HepG2 (cell line): ENCODE measurements at regions not wholly inside any gene's neighbourhood (a gene's known extent, or its start where the extent isn't known, plus 50 kb on each side); places are given as distances from the start of the nearest gene placed in this dataset.
"Not testable (repeated sequence)": the region's sequence is repeated elsewhere in the genome, so short reads cannot be mapped to it uniquely, and the experiment has no call there.

Experiments
- ATAC-seq: fragments of 200-7000 bp; cut with Tn5 transposase; 3 replicates; pipeline ENCODE4 v1.9.1; 2020; ENCODE audit warnings: mild to moderate bottlenecking, moderate library complexity
- BruUV-seq: library from RNA; stranded (reverse); fragments of 400-500 nt; replicated peaks from 2 replicates; lab custom pipeline; 2021; lab: Mats Ljungman, UMichigan
- CTCF ChIA-PET: fragments of 300-600 bp; formaldehyde crosslinking; extraction: SDS; loops from one replicate; lab custom pipeline; 2021; ENCODE audit warnings: low total read pairs, inconsistent platforms, low intra/inter-chr PET ratio; lab: Yijun Ruan, JAX
- POLR2A ChIA-PET: fragments of 350-600 bp; sonication (Branson Sonifier 250); formaldehyde crosslinking; loops from one replicate; lab custom pipeline; 2020; ENCODE audit warnings: antibody characterized with exemption, inconsistent platforms; lab: Yijun Ruan, JAX
- DNase-seq: peaks from one replicate; pipeline ENCODE4 v3.0.0-alpha.2; 2015; ENCODE audit warnings: low spot score
- FAIRE-seq: peaks from 3 replicates; lab custom pipeline; 2011; peaks lifted over from hg19 to GRCh38; lab: Jason Lieb, UNC
- H2AFZ ChIP-seq: one replicate; pipeline ENCODE4 v1.6.1; 2011; ENCODE audit warnings: low read length, inconsistent platforms
- H3K27ac ChIP-seq: fragments of 300-600 bp; 3 replicates; pipeline ENCODE4 v1.8.0; 2011; ENCODE audit warnings: mixed run types, mild to moderate bottlenecking, mixed read lengths, low read length, inconsistent platforms; ENCODE audit not compliant: insufficient read depth; ENCODE audit errors: extremely low read length
- H3K27me3 ChIP-seq, 2 experiments: fragments of 200-600 bp in 1 of 2; 2 replicates in 1 of 2; 3 replicates in 1 of 2; pipeline versions ENCODE4 v1.6.0 to v1.8.0; 2011; ENCODE audit warnings: low read length in 2 of 2, mild to moderate bottlenecking in 2 of 2, moderate library complexity in 2 of 2, inconsistent platforms in 1 of 2; ENCODE audit not compliant: insufficient read depth in 2 of 2, control insufficient read depth in 1 of 2
- H3K36me3 ChIP-seq, 2 experiments: fragments of 200-600 bp in 1 of 2; replicated peaks in 1 of 2; 2 replicates in 1 of 2; 3 replicates in 1 of 2; pipeline versions ENCODE4 v1.5.1 to v1.8.0; 2011; ENCODE audit warnings: low read length in 2 of 2, inconsistent platforms in 1 of 2; ENCODE audit not compliant: insufficient read depth in 2 of 2, control insufficient read depth in 1 of 2
- H3K4me1 ChIP-seq: 2 replicates; pipeline ENCODE4 v1.5.1; 2012; ENCODE audit warnings: low read length, inconsistent platforms; ENCODE audit not compliant: insufficient read depth
- H3K4me2 ChIP-seq: 2 replicates; pipeline ENCODE4 v1.6.0; 2011; ENCODE audit warnings: low read depth, low read length, inconsistent platforms
- H3K4me3 ChIP-seq, 3 experiments: fragments of 200-600 bp in 1 of 3; sonication (generic), shearing (Covaris generic) in 1 of 3; replicated peaks in 1 of 3; 2 replicates each; pipeline ENCODE4 v1.5.1; 2011 to 2016; ENCODE audit warnings: low read length in 3 of 3, inconsistent platforms in 2 of 3, low read depth in 2 of 3, mild to moderate bottlenecking in 2 of 3, control low read depth in 1 of 3, mixed read lengths in 1 of 3; ENCODE audit not compliant: insufficient read depth in 1 of 3
- H3K79me2 ChIP-seq: one replicate; pipeline ENCODE4 v1.6.1; 2011; ENCODE audit warnings: low read length, inconsistent platforms; ENCODE audit not compliant: insufficient read depth
- H3K9ac ChIP-seq: 2 replicates; pipeline ENCODE4 v1.6.0; 2011; ENCODE audit warnings: mild to moderate bottlenecking, low read depth, low read length, inconsistent platforms; ENCODE audit not compliant: insufficient read depth
- H3K9me3 ChIP-seq: 2 replicates; pipeline ENCODE4 v1.5.1; 2012; ENCODE audit warnings: mild to moderate bottlenecking, low read length
- H4K20me1 ChIP-seq: 2 replicates; pipeline ENCODE4 v1.6.0; 2011; ENCODE audit warnings: inconsistent platforms, mild to moderate bottlenecking, low read length, moderate library complexity; ENCODE audit not compliant: insufficient read depth
- ATRX ChIP-seq: sonication (generic); formaldehyde crosslinking; IDR thresholded peaks from 2 replicates; pipeline ENCODE4 v1.4.0; 2020; ENCODE audit warnings: missing genetic modification reagents, borderline replicate concordance
- NR2F2 ChIP-seq: IDR thresholded peaks from 2 replicates; pipeline ENCODE4 v1.6.1; 2012; ENCODE audit warnings: low read depth, inconsistent platforms, borderline replicate concordance
- RBM39 ChIP-seq: fragments of 200-400 bp; formaldehyde crosslinking; IDR thresholded peaks from one replicate; pipeline ENCODE4 v1.6.1; 2018; ENCODE audit warnings: antibody characterized with exemption, mild to moderate bottlenecking, low read depth, low read length; ENCODE audit not compliant: poor library complexity, severe bottlenecking
- SUZ12 ChIP-seq: fragments of 150-350 bp; IDR thresholded peaks from 2 replicates; pipeline ENCODE4 v1.6.1; 2014; ENCODE audit warnings: low read depth, low read length
- ZNF430 ChIP-seq: sonication (generic); formaldehyde crosslinking; IDR thresholded peaks from 2 replicates; pipeline ENCODE4 v1.9.0; 2021; ENCODE audit warnings: mild to moderate bottlenecking, missing genetic modification reagents
- ZNF724P ChIP-seq: sonication (generic); formaldehyde crosslinking; IDR thresholded peaks from 2 replicates; pipeline ENCODE4 v1.8.0; 2022; ENCODE audit warnings: missing genetic modification reagents, borderline replicate concordance
- WGBS: methylation state at CpG from one replicate; pipeline ENCODE4 v1.1.6; 2017; ENCODE audit warnings: low lambda C conversion rate; 5-methylcytosine and 5-hydroxymethylcytosine counted together
- in situ Hi-C: cut with HindIII; loops from 2 replicates; pipeline ENCODE4 v1.10.0; 2017; ENCODE audit warnings: low pct_unique_long_range_greater_than_20kb; ENCODE audit not compliant: extremely low pct_ligation_motif_present
- intact Hi-C: fragments of 100-400 bp; cut with micrococcal nuclease; formaldehyde crosslinking; loops from one replicate; pipeline ENCODE4 v1.10.0; 2022; ENCODE audit not compliant: unreplicated experiment
- TF ChIP-seq, protein P1 (sequence below): sonication (generic); formaldehyde crosslinking; IDR thresholded peaks from 2 replicates; pipeline ENCODE4 v1.5.0; 2020; ENCODE audit warnings: mild to moderate bottlenecking, missing genetic modification reagents, borderline replicate concordance
- TF ChIP-seq, protein P2 (sequence below): IDR thresholded peaks from 2 replicates; pipeline ENCODE4 v1.6.1; 2016; ENCODE audit warnings: low read depth, control low read depth
- TF ChIP-seq, protein P3 (sequence below): IDR thresholded peaks from 2 replicates; pipeline ENCODE4 v1.6.1; 2012; ENCODE audit warnings: low read depth, low read length, improper control_type of control experiment

DNA sequence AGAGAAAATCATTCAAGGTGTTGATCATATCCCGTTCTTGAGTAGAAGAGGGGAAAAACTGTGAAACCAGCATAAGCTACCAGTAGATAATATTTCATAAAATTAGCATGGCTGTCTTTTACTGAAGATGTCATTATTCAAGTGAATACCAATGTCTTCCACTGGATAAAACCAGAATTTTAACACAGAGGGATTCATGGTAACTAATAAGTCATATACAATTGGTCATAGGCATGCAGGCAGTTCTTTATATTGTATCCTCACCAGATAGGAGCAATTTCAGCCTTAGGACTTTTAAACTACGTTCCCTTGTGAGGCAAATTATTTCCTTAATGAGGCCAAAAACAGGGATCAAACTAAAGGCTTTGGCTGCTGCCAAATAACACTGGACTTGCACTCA is 202.3 kb upstream of the PITRM1 start:
- H3K9ac ChIP-seq: no peak overlapping the region
- ChIA-PET CTCF (no interaction called here), POLR2A (no interaction called here)
- peaks cover 2 to 45% of the 10 kb centered on the region in 2 experiments; a peak in 3 of 5 replicates for H3K27me3 ChIP-seq
- intact Hi-C loops: no loop called here
- FAIRE-seq (no peak), ATAC-seq (no peak), DNase-seq (no peak)
- TF ChIP-seq, protein P1, sequence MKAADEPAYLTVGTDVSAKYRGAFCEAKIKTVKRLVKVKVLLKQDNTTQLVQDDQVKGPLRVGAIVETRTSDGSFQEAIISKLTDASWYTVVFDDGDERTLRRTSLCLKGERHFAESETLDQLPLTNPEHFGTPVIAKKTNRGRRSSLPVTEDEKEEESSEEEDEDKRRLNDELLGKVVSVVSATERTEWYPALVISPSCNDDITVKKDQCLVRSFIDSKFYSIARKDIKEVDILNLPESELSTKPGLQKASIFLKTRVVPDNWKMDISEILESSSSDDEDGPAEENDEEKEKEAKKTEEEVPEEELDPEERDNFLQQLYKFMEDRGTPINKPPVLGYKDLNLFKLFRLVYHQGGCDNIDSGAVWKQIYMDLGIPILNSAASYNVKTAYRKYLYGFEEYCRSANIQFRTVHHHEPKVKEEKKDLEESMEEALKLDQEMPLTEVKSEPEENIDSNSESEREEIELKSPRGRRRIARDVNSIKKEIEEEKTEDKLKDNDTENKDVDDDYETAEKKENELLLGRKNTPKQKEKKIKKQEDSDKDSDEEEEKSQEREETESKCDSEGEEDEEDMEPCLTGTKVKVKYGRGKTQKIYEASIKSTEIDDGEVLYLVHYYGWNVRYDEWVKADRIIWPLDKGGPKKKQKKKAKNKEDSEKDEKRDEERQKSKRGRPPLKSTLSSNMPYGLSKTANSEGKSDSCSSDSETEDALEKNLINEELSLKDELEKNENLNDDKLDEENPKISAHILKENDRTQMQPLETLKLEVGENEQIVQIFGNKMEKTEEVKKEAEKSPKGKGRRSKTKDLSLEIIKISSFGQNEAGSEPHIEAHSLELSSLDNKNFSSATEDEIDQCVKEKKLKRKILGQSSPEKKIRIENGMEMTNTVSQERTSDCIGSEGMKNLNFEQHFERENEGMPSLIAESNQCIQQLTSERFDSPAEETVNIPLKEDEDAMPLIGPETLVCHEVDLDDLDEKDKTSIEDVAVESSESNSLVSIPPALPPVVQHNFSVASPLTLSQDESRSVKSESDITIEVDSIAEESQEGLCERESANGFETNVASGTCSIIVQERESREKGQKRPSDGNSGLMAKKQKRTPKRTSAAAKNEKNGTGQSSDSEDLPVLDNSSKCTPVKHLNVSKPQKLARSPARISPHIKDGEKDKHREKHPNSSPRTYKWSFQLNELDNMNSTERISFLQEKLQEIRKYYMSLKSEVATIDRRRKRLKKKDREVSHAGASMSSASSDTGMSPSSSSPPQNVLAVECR: no peak
- no peak for TF ChIP-seq ZNF430 (CRISPR knock-in tag)
- TF ChIP-seq, protein P2, sequence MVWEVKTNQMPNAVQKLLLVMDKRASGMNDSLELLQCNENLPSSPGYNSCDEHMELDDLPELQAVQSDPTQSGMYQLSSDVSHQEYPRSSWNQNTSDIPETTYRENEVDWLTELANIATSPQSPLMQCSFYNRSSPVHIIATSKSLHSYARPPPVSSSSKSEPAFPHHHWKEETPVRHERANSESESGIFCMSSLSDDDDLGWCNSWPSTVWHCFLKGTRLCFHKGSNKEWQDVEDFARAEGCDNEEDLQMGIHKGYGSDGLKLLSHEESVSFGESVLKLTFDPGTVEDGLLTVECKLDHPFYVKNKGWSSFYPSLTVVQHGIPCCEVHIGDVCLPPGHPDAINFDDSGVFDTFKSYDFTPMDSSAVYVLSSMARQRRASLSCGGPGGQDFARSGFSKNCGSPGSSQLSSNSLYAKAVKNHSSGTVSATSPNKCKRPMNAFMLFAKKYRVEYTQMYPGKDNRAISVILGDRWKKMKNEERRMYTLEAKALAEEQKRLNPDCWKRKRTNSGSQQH (CRISPR knock-in tag): no peak
- TF ChIP-seq, protein P3, sequence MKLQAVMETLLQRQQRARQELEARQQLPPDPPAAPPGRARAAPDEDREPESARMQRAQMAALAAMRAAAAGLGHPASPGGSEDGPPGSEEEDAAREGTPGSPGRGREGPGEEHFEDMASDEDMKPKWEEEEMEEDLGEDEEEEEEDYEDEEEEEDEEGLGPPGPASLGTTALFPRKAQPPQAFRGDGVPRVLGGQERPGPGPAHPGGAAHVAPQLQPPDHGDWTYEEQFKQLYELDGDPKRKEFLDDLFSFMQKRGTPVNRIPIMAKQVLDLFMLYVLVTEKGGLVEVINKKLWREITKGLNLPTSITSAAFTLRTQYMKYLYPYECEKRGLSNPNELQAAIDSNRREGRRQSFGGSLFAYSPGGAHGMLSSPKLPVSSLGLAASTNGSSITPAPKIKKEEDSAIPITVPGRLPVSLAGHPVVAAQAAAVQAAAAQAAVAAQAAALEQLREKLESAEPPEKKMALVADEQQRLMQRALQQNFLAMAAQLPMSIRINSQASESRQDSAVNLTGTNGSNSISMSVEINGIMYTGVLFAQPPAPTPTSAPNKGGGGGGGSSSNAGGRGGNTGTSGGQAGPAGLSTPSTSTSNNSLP: no peak
- no peak for TF ChIP-seq ATRX (CRISPR knock-in tag)
- TF ChIP-seq SUZ12: no peak
- TF ChIP-seq RBM39: no peak
- no peak for TF ChIP-seq NR2F2
- TF ChIP-seq ZNF724P (CRISPR knock-in tag): no peak
- BruUV-seq: no TSS peak
- no peak overlapping the region for H3K4me3 ChIP-seq
- H3K4me2 ChIP-seq: no peak overlapping the region
- 0% methylated on average over 2 of the region's 2 CpGs for WGBS
- in situ Hi-C loops: no loop called here
- H3K9me3 ChIP-seq: no peaks in the 10 kb centered on the region
- no peaks in the 10 kb centered on the region for H3K79me2 ChIP-seq
- no peak overlapping the region for H2AFZ ChIP-seq
- no peaks in the 10 kb centered on the region for H3K4me1 ChIP-seq
- no peaks in the 10 kb centered on the region for H3K36me3 ChIP-seq
- no peak overlapping the region for H3K27ac ChIP-seq
- no peaks in the 10 kb centered on the region for H4K20me1 ChIP-seq

DNA sequence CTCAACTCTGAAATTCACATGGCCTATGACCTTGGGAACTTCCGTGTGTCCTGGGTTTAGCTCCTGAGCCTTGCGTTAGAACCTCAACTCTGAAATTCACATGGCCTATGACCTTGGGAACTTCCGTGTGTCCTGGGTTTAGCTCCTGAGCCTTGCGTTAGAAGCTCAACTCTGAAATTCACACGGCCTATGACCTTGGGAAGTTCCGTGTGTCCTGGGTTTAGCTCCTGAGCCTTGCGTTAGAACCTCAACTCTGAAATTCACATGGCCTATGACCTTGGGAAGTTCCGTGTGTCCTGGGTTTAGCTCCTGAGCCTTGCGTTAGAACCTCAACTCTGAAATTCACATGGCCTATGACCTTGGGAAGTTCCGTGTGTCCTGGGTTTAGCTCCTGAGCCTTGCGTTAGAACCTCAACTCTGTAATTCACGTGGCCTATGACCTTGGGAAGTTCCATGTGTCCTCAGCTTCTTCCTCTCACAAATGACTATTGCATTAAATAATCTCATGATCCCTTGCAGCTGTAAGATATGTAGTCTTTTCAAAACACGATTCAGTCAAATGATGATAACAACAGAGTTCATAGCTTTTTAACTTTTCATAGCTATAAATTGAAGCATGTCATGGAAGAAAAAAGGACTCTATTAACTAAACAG is 200.9 kb upstream of the PITRM1 start:
- BruUV-seq, CTCF ChIA-PET, H3K36me3 ChIP-seq, POLR2A ChIA-PET, H3K9me3 ChIP-seq, H2AFZ ChIP-seq, H3K79me2 ChIP-seq, intact Hi-C loops, in situ Hi-C loops, FAIRE-seq, DNase-seq, H4K20me1 ChIP-seq, H3K4me3 ChIP-seq, H3K9ac ChIP-seq, H3K27ac ChIP-seq, H3K4me2 ChIP-seq, H3K4me1 ChIP-seq, ATAC-seq: not testable (repeated sequence)
- peaks cover 3 to 42% of the 10 kb centered on the region in 2 experiments; a peak in 3 of 5 replicates for H3K27me3 ChIP-seq
- WGBS: 21% methylated on average over 5 of the region's 13 CpGs
